ENCODE measurements at regions not wholly inside any gene's neighbourhood (a gene's known extent, or its start where the extent isn't known, plus 50 kb on each side); places are given as distances from the start of the nearest gene placed in this dataset.

DNA sequence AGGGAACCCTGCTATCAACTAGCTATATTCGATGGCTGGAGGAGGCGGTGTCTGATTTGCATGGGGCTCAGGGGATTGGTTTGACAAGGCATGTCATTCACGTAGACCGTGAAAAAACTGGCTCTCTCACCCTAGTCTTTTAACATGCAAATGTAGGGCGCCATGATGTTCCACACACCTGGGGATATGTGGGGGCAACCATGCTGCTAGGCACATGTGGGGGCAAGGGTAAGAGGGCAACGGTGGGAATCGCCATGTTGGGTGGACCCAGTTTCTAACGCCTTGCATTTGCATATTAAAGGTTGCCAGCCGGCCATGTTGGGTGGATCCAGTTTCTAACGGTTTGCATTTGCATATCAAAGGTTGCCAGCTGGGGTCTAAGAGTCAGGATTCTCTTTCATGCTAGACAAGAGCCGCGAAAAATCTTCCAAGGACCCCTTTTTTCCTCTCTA, 419.2 kb upstream of the NFE2L3 start:
- no peak for TF ChIP-seq CTCF (IDR thresholded peaks at IDR 0.05)
- TF ChIP-seq POLR2A (IDR thresholded peaks at IDR 0.05): no peak
- no peak for TF ChIP-seq EP300 (IDR thresholded peaks at IDR 0.05)
